GM12878 (cell line): ENCODE measurements at regions not wholly inside any gene's neighbourhood (a gene's known extent, or its start where the extent isn't known, plus 50 kb on each side); places are given as distances from the start of the nearest gene placed in this dataset.

Experiments
- ATAC-seq: fragments of 200-7000 bp; cut with Tn5 transposase; 3 replicates; pipeline ENCODE4 v1.9.1; 2020; ENCODE audit warnings: mild to moderate bottlenecking, moderate library complexity
- BruUV-seq: library from RNA; stranded (reverse); fragments of 400-500 nt; replicated peaks from 2 replicates; lab custom pipeline; 2021; lab: Mats Ljungman, UMichigan
- CTCF ChIA-PET: fragments of 300-600 bp; sonication (Branson Sonifier 250); formaldehyde crosslinking; extraction: SDS; loops from one replicate; lab custom pipeline; 2021; ENCODE audit warnings: inconsistent platforms; lab: Yijun Ruan, JAX
- POLR2A ChIA-PET: fragments of 350-600 bp; formaldehyde crosslinking; extraction: SDS; loops from one replicate; lab custom pipeline; 2021; ENCODE audit warnings: inconsistent platforms; lab: Charles Lee
- RAD21 ChIA-PET: fragments of 300-600 bp; sonication (Branson Sonifier 250); formaldehyde crosslinking; loops from one replicate; lab custom pipeline; 2023; ENCODE audit warnings: antibody characterized with exemption; ENCODE audit not compliant: unreplicated experiment; lab: Charles Lee
- SMC1A ChIA-PET: fragments of 300-600 bp; sonication (Branson Sonifier 250); formaldehyde crosslinking; loops from one replicate; lab custom pipeline; 2023; ENCODE audit not compliant: unreplicated experiment, uncharacterized antibody; lab: Charles Lee
- DNase-seq: peaks from one replicate; pipeline ENCODE4 v3.0.0-alpha.2; 2011; ENCODE audit warnings: low read depth, low spot score
- FAIRE-seq: peaks from 3 replicates; lab custom pipeline; 2011; peaks lifted over from hg19 to GRCh38; lab: Jason Lieb, UNC
- H2AFZ ChIP-seq: 2 replicates; pipeline ENCODE4 v1.6.0; 2011; ENCODE audit warnings: low read depth, low read length, control low read depth; ENCODE audit not compliant: control insufficient read depth
- H3K27ac ChIP-seq: 2 replicates; pipeline ENCODE4 v1.5.1; 2011; ENCODE audit warnings: control low read depth; ENCODE audit not compliant: control insufficient read depth, insufficient read depth
- H3K27me3 ChIP-seq, 2 experiments: replicated peaks in 1 of 2; 2 replicates each; pipeline versions ENCODE4 v1.6.0 to v1.6.1; 2011; ENCODE audit warnings: low read length in 1 of 2; ENCODE audit not compliant: control insufficient read depth in 2 of 2, insufficient read depth in 2 of 2
- H3K36me3 ChIP-seq, 2 experiments: 2 replicates each; pipeline ENCODE4 v1.5.1; 2011; ENCODE audit warnings: low read length in 1 of 2; ENCODE audit not compliant: control insufficient read depth in 2 of 2, insufficient read depth in 2 of 2
- H3K4me1 ChIP-seq: 2 replicates; pipeline ENCODE4 v1.6.1; 2011; ENCODE audit warnings: mild to moderate bottlenecking, low read length, moderate library complexity, mixed read lengths; ENCODE audit not compliant: control insufficient read depth, insufficient read depth
- H3K4me2 ChIP-seq: 2 replicates; pipeline ENCODE4 v1.6.0; 2011; ENCODE audit warnings: control low read depth; ENCODE audit not compliant: control insufficient read depth, insufficient read depth
- H3K4me3 ChIP-seq: fragments of 200-600 bp; sonication (generic); 2 replicates; pipeline ENCODE4 v1.5.1; 2016
- H3K79me2 ChIP-seq: 2 replicates; pipeline ENCODE4 v1.6.0; 2011; ENCODE audit warnings: low read length; ENCODE audit not compliant: control insufficient read depth, insufficient read depth
- H3K9ac ChIP-seq: 2 replicates; pipeline ENCODE4 v1.8.0; 2011; ENCODE audit warnings: low read length, control low read depth, mixed read lengths; ENCODE audit not compliant: control insufficient read depth, insufficient read depth
- H3K9me3 ChIP-seq: replicated peaks from 3 replicates; pipeline ENCODE4 v1.5.1; 2011; ENCODE audit warnings: mild to moderate bottlenecking, low read length; ENCODE audit not compliant: control insufficient read depth, insufficient read depth
- H4K20me1 ChIP-seq: 2 replicates; pipeline ENCODE4 v1.6.0; 2011; ENCODE audit not compliant: control insufficient read depth, insufficient read depth
- BACH1 ChIP-seq: fragments of 450-650 bp; IDR thresholded peaks from 2 replicates; pipeline ENCODE4 v1.6.1; 2017; ENCODE audit warnings: mild to moderate bottlenecking, borderline replicate concordance
- BCL11A ChIP-seq: IDR thresholded peaks from 2 replicates; pipeline ENCODE4 v1.6.1; 2011; ENCODE audit warnings: low read depth, low read length
- CEBPB ChIP-seq, 2 experiments: fragments of 150-350 bp in 1 of 2; IDR thresholded peaks; 2 replicates each; pipeline ENCODE4 v1.6.1; 2012 to 2014; ENCODE audit warnings: low read depth in 2 of 2, low read length in 2 of 2, borderline replicate concordance in 1 of 2, inconsistent platforms in 1 of 2
- CHD1 ChIP-seq: IDR thresholded peaks from 2 replicates; pipeline ENCODE4 v1.6.1; 2012; ENCODE audit warnings: low read depth, low read length, improper control_type of control experiment
- CHD4 ChIP-seq: fragments of 200-600 bp; sonication (generic); IDR thresholded peaks from 2 replicates; pipeline ENCODE4 v1.6.1; 2016; ENCODE audit warnings: mild to moderate bottlenecking
- CREB1 ChIP-seq: IDR thresholded peaks from 2 replicates; pipeline ENCODE4 v1.6.1; 2012; ENCODE audit warnings: low read depth, mild to moderate bottlenecking, inconsistent platforms
- EED ChIP-seq: sonication (generic); IDR thresholded peaks from 2 replicates; pipeline ENCODE4 v1.6.1; 2016; ENCODE audit warnings: antibody characterized with exemption, low read depth
- HDAC6 ChIP-seq: fragments of 200-600 bp; sonication (generic); IDR thresholded peaks from one replicate; pipeline ENCODE4 v1.8.0; 2017; ENCODE audit warnings: antibody characterized with exemption; ENCODE audit not compliant: unreplicated experiment
- HDGF ChIP-seq: fragments of 450-650 bp; IDR thresholded peaks from 2 replicates; pipeline ENCODE4 v1.6.1; 2016; ENCODE audit warnings: antibody characterized with exemption
- SIN3A ChIP-seq: IDR thresholded peaks from 2 replicates; pipeline ENCODE4 v1.6.1; 2012; ENCODE audit warnings: low read depth, low read length, improper control_type of control experiment
- SRF ChIP-seq, 2 experiments: IDR thresholded peaks; 2 replicates each; pipeline ENCODE4 v1.6.1; 2011; ENCODE audit warnings: low read depth in 2 of 2, low read length in 2 of 2, mild to moderate bottlenecking in 1 of 2, moderate library complexity in 1 of 2
- TBL1XR1 ChIP-seq: IDR thresholded peaks from 2 replicates; pipeline ENCODE4 v1.6.1; 2012; ENCODE audit warnings: low read depth, low read length, improper control_type of control experiment
- USF2 ChIP-seq: IDR thresholded peaks from 2 replicates; pipeline ENCODE4 v1.6.1; 2011; ENCODE audit warnings: low read depth, low read length, improper control_type of control experiment, borderline replicate concordance
- ZNF622 ChIP-seq: fragments of 450-650 bp; IDR thresholded peaks from 2 replicates; pipeline ENCODE4 v1.6.1; 2017; ENCODE audit warnings: mild to moderate bottlenecking, inconsistent platforms
- ZSCAN29 ChIP-seq: fragments of 450-650 bp; IDR thresholded peaks from 2 replicates; pipeline ENCODE4 v1.6.1; 2017; ENCODE audit warnings: mild to moderate bottlenecking, moderate library complexity
- WGBS: methylation state at CpG from one replicate; pipeline ENCODE4 v1.1.6; 2016; ENCODE audit warnings: low lambda C conversion rate; ENCODE audit not compliant: insufficient replicate concordance, insufficient coverage; ENCODE audit errors: missing lambda C conversion rate; 5-methylcytosine and 5-hydroxymethylcytosine counted together
- in situ Hi-C: fragments of 300-500 bp; cut with MboI; formaldehyde crosslinking; loops from 9 replicates; pipeline ENCODE4 v1.14.3; 2018; ENCODE audit warnings: mixed read lengths
- intact Hi-C: fragments of 100-400 bp; cut with micrococcal nuclease; formaldehyde crosslinking; loops from one replicate; pipeline ENCODE4 v1.14.2; 2022; ENCODE audit not compliant: unreplicated experiment

- H3K9me3 ChIP-seq: no peaks in the 10 kb centered on the region
- H3K27ac ChIP-seq: no peak overlapping the region
- no peaks in the 10 kb centered on the region for H3K27me3 ChIP-seq
- no peaks in the 10 kb centered on the region for H4K20me1 ChIP-seq
- POLR2A ChIA-PET: no interaction called here
- FAIRE-seq: no peak
- no peak overlapping the region for H3K9ac ChIP-seq
- no peaks in the 10 kb centered on the region for H3K79me2 ChIP-seq
- no peaks in the 10 kb centered on the region for H3K4me1 ChIP-seq
- SMC1A ChIA-PET: no interaction called here
- no peak overlapping the region for H3K4me2 ChIP-seq
- no peak for TF ChIP-seq SIN3A
- TF ChIP-seq EED: no peak
- TF ChIP-seq HDGF: no peak
- TF ChIP-seq ZSCAN29: no peak
- TF ChIP-seq BCL11A: no peak
- TF ChIP-seq SRF (IDR thresholded peaks at IDR 0.05; ENCODE audit: low read depth in 2 of 2, low read length in 2 of 2): no peak
- no peak for TF ChIP-seq CREB1
- TF ChIP-seq CHD4: no peak
- TF ChIP-seq USF2: no peak
- no peak for TF ChIP-seq TBL1XR1
- TF ChIP-seq BACH1: no peak
- TF ChIP-seq CEBPB (IDR thresholded peaks at IDR 0.05; ENCODE audit: borderline replicate concordance in 1 of 2, low read depth in 2 of 2, low read length in 2 of 2): no peak
- no peak for TF ChIP-seq HDAC6
- no peak for TF ChIP-seq CHD1
- TF ChIP-seq ZNF622: no peak
- H3K4me3 ChIP-seq: no peak overlapping the region
- no TSS peak for BruUV-seq
- DNase-seq: no peak
- no peaks in the 10 kb centered on the region for H3K36me3 ChIP-seq
- H2AFZ ChIP-seq: no peak overlapping the region
- in situ Hi-C loops (no loop called here), intact Hi-C loops (no loop called here)
- CTCF ChIA-PET: interaction anchor here (1.3 kb wide), 1 partner anchor 9 kb away, joined by 3 read pairs; no protein-coding TSS in a partner anchor
- no peak for ATAC-seq
- RAD21 ChIA-PET: no interaction called here
- whole genome bisulfite sequencing: 87% methylated on average over 1 of the region's 1 CpG
Observed at GRCh38 chr6:21744331-21744730, 150.8 kb downstream of the SOX4 start.
